OCI-LY7 (cell line): ENCODE measurements at regions not wholly inside any gene's neighbourhood (a gene's known extent, or its start where the extent isn't known, plus 50 kb on each side); places are given as distances from the start of the nearest gene placed in this dataset.

ENCODE experiments used
- CTCF ChIP-seq: fragments of 200-600 bp; sonication (generic); conservative IDR thresholded peaks from 2 replicates; pipeline ENCODE4 v1.5.1; 2014; ENCODE audit warnings: mild to moderate bottlenecking, antibody characterized with exemption, low read length, moderate library complexity, mixed read lengths
- EZH2phosphoT487 ChIP-seq: fragments of 200-600 bp; sonication (generic); IDR thresholded peaks from 2 replicates; pipeline ENCODE4 v1.6.1; 2018; ENCODE audit warnings: low read depth, borderline replicate concordance, mild to moderate bottlenecking, mixed run types, antibody characterized with exemption, low read length, moderate library complexity, mixed read lengths

DNA sequence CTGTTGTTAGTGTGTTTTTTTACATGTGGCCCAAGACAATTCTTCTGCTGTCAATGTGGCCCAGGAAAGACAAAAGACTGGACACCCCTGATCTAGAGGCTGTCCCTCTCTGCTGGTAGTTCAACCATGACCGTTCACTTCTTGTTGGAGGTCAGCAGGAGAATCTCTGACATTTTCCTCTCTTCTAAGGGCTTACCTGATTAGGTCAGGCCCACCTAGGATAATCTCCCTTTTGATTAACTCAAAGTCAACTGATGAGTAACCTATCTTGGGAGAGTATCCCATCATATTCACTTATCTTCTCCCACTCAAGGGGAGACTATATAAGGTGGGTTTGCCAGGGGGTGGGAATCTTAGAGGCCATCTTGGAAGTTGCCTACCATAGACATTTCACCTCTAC is 135.2 kb downstream of the BUB3 start:
- TF ChIP-seq CTCF (no peak), EZH2phosphoT487 (no peak)
